IPS DF 19.7 (cell line): ENCODE measurements at regions not wholly inside any gene's neighbourhood (a gene's known extent, or its start where the extent isn't known, plus 50 kb on each side); places are given as distances from the start of the nearest gene placed in this dataset.
A peak's percentile ranks its signal among the peaks of the same experiment; 100 is the strongest.
"Not testable (repeated sequence)": the region's sequence is repeated elsewhere in the genome, so short reads cannot be mapped to it uniquely, and the experiment has no call there.

Source experiments
- DNase-seq: peaks from one replicate; pipeline ENCODE4 v3.0.0-alpha.2; 2013; ENCODE audit warnings: low read depth, low spot score

- no peak for DNase-seq
Measured at GRCh38 chr1:101367630-101368029, 130.8 kb downstream of the S1PR1 start.

DNA sequence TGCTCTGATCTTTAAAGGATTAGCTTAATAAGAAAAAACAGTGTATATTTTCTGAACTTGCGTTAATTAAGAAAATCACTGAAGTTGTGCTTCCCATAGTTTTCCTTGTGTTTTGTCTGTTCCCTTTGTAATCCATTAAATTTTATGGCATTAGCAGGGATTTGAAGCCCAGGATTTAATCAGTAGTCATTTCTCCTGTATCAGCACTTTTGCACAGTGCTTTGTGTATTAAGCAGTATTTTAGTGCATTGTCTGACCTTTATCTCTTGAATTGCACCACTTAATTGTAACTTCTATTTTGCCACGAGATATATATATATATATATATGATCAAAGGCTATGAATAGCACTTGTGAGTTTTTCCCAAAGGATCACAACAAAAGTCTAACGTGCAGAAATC, 133.7 kb downstream of the S1PR1 start:
- DNase-seq = no peak

- no peak for DNase-seq
Measured at GRCh38 chr1:101371259-101371658, 134.4 kb downstream of the S1PR1 start.

DNA sequence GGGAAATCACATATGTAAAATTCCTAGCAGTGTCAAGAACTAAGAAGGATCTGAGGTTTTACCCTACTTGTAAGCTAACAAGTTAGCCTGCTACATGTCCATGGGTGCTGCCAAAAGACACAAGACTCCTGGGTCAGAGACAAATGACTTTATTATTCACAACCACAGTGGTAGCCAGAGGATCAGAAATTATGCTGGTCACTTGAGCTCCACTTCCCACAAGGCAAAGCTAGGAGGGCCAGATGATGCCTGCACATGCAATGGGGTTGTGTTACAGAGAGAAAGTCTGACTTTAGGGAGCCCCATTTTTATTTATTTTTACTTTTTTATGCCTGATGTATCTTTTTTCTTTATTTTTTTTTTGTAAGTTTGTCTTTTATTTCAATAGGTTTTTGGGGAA, 136.8 kb downstream of the S1PR1 start:
- no peak for DNase-seq

DNA sequence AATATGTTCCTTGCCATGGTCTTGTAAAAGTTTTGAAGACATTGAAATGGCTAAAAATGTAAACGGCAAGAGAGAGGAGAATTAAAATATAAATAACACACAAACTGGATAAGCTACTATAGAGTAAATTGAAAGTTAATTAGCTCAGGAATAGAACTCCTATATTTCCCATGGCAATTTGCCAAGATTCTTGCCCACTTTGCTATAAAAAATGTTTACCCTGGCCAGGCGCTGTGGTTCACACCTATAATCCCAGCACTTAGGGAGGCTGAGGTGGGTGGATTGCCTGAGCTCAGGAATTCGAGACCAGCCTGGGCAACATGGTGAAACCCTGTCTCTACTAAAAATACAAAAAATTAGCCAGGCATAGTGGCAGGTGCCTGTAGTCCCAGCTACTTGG, 138.6 kb downstream of the S1PR1 start:
- DNase-seq = not testable (repeated sequence)

DNA sequence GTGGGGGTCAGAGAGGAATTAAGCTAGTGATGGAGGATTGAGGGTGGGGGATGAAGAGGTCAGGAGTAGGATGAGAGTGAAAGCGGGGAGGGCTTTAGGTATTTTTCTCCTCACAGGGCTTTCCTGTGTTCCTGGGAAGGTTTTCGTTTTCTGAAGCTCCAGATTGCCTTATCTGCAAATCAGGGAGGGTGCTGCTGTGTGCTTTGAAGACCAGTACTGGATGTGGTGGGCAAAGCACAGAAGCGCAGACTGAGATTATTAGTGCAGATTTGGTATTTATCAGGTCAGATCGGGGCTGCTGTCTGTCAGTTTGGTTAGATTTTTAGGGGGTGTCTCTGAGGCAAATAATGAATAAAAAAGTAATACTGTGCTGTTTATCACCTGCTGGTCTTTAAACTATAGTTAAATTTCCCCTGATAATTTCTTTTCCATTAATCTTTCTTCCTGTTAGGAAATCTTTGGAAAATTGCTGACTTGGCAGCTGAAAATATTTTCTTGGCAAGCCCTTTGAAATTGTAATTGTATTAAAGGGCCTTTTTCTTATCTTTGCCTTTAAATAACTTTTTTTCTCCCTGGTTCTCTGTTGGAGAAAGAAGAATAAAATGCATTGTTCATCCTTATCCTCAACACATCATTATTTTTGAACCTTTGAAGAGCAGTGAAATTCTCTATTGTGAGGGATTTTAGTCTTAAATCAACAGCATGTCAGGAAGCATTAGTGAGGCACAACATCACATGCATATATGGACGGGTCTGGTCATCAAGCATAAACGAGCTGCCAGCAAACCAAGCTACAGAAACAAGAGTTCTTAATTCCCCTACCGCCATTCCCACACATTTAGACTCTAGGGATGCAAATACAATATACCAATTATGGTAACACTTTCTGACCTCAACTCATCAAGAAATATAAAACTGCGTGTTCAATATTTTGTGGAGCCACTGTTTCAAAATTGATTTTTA, 139.6 kb downstream of the S1PR1 start:
- no peak for DNase-seq

DNA sequence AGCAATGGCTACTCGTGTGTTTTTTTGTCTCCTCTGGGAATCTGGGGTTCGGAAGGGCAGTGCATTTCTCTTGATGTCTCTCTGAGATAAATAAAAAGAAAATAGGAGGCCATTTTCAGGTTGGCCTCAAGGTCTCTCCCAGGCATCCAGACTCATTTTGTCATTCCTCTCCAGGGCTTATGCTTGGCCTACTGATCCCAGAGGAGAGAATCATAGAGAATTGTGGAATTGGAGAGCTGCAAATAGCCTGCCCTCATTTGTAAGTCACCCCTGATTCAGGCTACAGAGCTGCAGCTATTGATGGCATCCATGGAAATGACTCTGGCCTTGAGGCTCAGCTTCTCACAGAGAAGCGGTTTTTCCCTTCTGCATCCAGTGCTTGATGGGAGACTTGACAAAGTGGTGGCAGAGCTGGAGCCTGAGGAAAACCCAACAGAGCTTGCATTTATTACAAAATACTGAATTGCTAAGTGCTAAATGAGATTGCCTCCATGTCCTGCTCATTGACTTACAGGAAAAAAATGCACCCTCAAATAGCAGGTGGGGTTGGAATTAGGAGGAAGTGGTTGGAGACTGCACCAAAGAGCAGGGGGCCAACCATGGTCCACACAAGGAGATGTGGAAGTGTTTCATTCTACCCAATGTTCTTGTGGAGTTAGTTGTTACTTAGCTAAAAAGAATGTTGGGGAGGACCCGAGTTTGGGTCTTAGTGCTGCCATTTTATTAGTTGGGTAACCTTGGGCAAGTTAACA, 140.4 kb downstream of the S1PR1 start:
- no peak for DNase-seq

- no peak for DNase-seq
Measured at GRCh38 chr1:101379037-101379436, 142.2 kb downstream of the S1PR1 start.

DNA sequence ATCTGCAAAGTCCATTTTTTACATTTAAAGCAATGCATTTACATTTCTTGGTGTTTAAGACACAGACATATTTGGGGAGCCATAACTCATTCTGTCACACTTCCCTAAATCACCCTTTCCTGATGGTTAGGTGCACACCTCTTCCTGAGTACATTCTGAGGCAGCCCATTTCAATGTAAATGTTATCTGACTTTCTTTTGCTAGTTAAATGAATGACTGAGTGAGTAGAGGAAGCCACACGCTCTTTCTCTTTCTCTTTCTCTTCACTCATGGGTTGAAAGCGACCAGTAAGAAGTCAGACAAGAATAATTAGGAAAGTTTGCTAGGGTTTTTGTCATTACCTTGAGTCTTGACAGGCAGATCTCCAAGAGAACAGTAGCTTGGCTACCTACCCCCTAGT, 143.1 kb downstream of the S1PR1 start:
- DNase-seq = no peak

GRCh38 chr1:101382135-101382534, 145.3 kb downstream of the S1PR1 start:
- peak; percentile 63 for DNase-seq

DNA sequence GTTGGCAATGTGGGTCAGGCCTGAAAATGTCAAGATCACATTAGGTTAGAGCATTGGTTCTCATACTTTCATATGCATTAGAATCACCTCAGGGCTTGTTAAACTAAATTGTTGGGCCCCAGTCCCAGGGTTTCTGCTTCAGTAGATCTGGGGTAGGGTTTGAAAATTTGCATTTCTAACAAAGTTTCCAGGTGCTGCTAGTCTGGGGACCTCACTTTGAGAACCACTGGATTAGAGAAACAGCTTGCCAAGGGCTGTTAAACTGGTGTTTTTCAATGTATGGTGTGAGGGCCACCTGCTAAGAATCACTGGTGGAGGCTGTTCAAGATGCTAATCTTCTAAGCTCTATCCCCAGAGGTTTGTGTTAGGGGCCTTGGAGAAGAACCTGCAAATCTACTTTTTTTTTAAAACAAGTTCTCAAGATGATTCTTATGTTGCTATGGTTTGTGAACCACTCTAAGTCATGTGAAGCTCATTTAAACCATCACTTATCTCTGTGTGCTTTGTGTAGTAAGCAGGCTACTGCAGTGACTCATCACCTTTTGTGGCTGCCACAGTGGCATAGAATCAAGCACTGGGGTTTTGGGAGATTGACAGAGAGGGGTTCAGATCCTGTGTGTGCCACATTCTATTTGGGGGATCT, 152.2 kb downstream of the S1PR1 start:
- DNase-seq = no peak

DNA sequence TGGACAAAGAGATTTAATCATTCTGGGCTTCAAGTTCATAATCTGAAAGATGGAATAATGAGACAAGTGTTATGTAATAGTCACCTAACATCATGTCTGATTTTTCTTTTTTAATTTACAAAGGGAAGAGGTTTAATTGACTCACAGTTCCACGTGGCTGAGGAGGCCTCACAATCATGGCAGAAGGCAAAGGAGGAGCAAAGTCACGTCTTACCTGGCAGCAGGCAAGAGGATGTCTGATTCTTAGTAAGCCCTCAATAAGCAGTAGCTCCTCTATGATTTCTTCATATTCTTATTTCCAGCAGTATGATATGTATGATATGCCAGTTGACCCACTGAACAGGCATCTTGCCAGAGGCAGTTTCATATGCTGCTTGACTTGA, 152.7 kb downstream of the S1PR1 start:
- no peak for DNase-seq

- DNase-seq = no peak
Measured at GRCh38 chr1:101392552-101392951, 155.7 kb downstream of the S1PR1 start.

DNA sequence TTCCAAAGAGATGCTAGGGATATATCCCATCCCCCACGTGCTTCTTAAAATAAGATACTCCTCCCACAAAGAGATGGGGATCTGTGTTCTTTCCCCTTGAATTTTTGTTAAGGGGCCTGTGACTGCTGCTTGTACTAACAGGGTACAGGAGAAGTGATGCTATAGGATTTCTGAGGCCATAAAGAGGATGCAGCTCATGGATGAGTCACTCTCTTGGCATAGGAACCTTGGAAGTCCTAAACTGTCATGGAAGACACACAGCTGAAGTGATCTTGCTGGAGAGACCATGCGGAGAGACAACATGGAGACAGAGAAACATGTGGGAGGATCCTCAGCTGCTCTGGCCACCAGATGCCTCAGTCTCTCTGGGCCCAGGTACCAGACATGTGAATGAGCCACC, 157.2 kb downstream of the S1PR1 start:
- DNase-seq = no peak

- no peak for DNase-seq
Measured at GRCh38 chr1:101399222-101399621, 162.4 kb downstream of the S1PR1 start.

DNA sequence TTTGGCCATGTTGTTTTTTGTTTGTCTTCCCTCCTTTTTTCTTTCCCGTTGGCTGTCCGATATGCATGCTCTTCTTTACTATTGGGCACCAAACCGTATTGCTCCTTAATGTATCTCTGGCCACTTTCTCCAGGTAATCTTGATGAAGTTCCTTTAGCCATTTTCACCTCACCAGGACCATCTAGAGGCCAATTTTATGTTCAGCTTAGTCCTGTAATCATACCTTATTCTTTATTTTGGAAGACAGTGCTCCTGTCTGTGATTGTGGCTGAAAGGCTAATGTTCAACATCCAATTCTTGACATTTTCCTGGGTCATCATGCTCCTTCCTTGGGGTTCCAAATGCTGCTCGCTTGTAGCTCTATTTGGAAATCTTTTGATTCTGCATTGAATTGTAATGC, 169.5 kb downstream of the S1PR1 start:
- no peak for DNase-seq

GRCh38 chr1:101406681-101407080, 169.9 kb downstream of the S1PR1 start:
- no peak for DNase-seq

DNA sequence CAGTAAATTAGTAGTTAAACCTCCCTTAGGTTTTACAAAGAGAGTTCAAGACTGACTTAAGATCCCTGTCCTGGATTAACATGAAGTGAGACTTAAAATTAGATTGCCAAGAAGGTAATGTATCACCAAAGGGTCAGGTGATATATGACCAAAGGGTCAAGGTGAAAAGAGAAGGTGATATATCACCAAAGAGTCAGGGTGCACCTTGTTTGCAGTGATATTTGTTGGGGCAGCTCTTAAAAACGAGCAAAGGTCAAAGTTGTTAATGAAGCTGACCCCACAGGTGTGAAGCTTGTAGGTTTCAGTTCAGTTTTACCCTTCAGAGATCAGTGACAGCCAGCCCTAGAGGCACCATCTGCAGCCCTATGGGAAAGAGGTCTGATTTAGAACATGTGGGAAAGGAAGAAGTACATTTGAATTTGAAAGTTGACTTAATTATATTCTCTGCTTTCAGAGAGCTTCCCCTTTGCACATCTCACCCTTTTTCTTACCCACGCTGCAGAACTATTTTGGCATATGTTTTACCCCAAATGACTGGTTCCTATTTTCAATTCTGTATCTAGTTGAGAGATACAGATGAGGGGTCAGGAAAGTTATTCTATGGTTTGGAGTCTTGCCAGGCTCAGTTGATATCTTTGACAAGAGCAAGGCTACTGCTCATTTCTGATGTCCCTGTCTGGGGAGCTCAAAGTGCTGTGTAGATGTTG, 170.8 kb downstream of the S1PR1 start:
- no peak for DNase-seq

GRCh38 chr1:101408212-101409042, 171.6 kb downstream of the S1PR1 start:
- DNase-seq = no peak

DNA sequence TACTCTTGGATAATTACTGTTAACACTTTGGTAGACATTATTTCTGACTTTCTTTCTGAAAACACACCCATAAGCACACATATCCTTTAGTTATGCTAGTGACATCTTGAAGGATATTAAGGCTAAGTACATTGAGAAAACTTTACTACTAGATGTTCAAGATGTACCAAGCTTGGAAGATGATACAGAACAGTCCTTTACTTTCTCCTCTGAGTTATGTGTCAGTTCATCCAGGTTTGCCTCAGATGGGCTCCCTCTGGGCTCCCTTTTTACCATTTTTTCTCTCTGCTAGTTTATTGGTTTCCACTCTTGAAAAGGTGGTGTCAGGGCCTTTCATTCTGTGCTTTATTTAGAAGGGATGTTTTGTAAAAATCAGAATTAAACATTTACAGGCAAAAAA, 172.3 kb downstream of the S1PR1 start:
- DNase-seq = no peak
